WERI-Rb-1 (cell line): ENCODE measurements at regions not wholly inside any gene's neighbourhood (a gene's known extent, or its start where the extent isn't known, plus 50 kb on each side); places are given as distances from the start of the nearest gene placed in this dataset.
"Not testable (repeated sequence)": the region's sequence is repeated elsewhere in the genome, so short reads cannot be mapped to it uniquely, and the experiment has no call there.

Source experiments
- DNase-seq: peaks from one replicate; pipeline ENCODE4 v3.0.0-alpha.2; 2020
- H3K27ac ChIP-seq: fragments of 250-450 bp; sonication (Bioruptor Pico); 2 replicates; pipeline ENCODE4 v1.5.1; 2020; ENCODE audit warnings: mild to moderate bottlenecking, moderate library complexity
- H3K27me3 ChIP-seq: fragments of 250-450 bp; sonication (Bioruptor Pico); 2 replicates; pipeline ENCODE4 v1.5.1; 2021; ENCODE audit warnings: mild to moderate bottlenecking, low read depth, moderate library complexity; ENCODE audit not compliant: insufficient read depth, severe bottlenecking
- H3K36me3 ChIP-seq: fragments of 250-450 bp; sonication (Bioruptor Pico); 2 replicates; pipeline ENCODE4 v1.5.1; 2020; ENCODE audit warnings: mild to moderate bottlenecking, moderate library complexity
- H3K4me3 ChIP-seq: 2 replicates; pipeline ENCODE4 v1.5.1; 2011; ENCODE audit warnings: low read depth, mild to moderate bottlenecking, control low read depth, low read length
- H3K9me3 ChIP-seq: fragments of 250-450 bp; sonication (Bioruptor Pico); 2 replicates; pipeline ENCODE4 v1.5.1; 2021; ENCODE audit warnings: mild to moderate bottlenecking, moderate library complexity; ENCODE audit not compliant: severe bottlenecking
- TF ChIP-seq, protein P1 (sequence below): IDR thresholded peaks from 2 replicates; pipeline ENCODE4 v1.5.1; 2011; ENCODE audit warnings: low read depth, mild to moderate bottlenecking, control low read depth, inconsistent platforms, low read length

DNA sequence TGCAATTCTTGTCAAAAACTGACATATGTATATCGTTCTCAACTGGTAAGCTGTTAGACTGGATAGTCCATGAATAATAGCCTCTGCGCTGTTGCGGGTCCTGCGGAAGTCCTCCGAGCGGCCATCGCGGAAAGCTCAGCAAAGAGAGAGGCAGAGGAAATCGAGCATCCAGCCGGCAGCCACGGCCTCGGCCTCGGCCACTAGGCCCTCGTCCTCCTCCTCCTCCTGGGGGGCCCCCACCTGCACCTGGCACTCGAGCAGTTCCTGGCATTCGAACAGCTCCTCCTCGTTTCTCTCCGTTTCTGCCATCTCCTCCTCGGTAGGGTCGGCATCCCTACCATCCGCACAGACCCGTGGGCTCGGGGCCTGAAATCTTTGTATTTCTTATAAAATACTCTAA, 111.2 kb upstream of the CYLC1 start:
- H3K27me3 ChIP-seq, H3K4me3 ChIP-seq, H3K36me3 ChIP-seq, H3K9me3 ChIP-seq, H3K27ac ChIP-seq, DNase-seq: not testable (repeated sequence)

DNA sequence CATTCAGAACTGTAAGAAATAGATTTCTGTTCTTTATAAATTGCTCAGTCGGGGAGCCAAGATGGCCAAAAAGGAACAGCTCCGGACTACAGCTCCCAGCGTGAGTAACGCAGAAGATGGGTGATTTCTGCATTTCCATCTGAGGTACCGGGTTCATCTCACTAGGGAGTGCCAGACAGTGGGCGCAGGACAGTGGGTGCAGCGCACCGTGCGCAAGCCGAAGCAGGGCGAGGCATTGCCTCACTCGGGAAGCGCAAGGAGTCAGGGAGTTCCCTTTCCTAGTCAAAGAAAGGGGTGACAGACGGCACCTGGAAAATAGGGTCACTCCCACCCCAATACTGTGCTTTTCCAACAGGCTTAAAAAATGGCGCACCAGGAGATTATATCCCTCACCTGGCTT, 110.5 kb upstream of the CYLC1 start:
- DNase-seq, H3K9me3 ChIP-seq, H3K27ac ChIP-seq, H3K36me3 ChIP-seq, H3K27me3 ChIP-seq, H3K4me3 ChIP-seq: not testable (repeated sequence)

DNA sequence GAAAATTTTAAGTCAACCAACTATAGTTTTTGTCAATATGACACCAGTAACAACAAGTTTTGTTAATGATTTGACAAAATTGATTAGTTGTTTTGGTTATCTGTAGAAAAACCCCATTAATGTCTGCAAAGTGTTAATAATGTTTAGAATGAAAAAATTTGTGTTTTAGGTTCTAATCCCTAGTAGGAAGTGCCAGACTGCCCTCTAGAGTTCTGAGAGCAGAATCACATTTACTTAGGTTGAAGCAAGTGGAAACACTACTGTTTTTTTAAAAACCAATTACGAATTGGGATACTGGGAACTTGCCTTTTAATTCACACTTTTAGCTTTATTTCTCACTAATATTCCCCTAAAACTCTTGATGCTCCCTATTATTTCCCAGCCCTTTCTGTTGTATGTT, 101.1 kb upstream of the CYLC1 start:
- H3K4me3 ChIP-seq: no peak overlapping the region
- no peak overlapping the region for H3K27ac ChIP-seq
- no peaks in the 10 kb centered on the region for H3K9me3 ChIP-seq
- TF ChIP-seq, protein P1, sequence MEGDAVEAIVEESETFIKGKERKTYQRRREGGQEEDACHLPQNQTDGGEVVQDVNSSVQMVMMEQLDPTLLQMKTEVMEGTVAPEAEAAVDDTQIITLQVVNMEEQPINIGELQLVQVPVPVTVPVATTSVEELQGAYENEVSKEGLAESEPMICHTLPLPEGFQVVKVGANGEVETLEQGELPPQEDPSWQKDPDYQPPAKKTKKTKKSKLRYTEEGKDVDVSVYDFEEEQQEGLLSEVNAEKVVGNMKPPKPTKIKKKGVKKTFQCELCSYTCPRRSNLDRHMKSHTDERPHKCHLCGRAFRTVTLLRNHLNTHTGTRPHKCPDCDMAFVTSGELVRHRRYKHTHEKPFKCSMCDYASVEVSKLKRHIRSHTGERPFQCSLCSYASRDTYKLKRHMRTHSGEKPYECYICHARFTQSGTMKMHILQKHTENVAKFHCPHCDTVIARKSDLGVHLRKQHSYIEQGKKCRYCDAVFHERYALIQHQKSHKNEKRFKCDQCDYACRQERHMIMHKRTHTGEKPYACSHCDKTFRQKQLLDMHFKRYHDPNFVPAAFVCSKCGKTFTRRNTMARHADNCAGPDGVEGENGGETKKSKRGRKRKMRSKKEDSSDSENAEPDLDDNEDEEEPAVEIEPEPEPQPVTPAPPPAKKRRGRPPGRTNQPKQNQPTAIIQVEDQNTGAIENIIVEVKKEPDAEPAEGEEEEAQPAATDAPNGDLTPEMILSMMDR: peak; percentile 23; the same call in 1 of the 2 replicates
- DNase-seq: no peak
- no peaks in the 10 kb centered on the region for H3K36me3 ChIP-seq
- peaks cover 2% of the 10 kb centered on the region for H3K27me3 ChIP-seq

DNA sequence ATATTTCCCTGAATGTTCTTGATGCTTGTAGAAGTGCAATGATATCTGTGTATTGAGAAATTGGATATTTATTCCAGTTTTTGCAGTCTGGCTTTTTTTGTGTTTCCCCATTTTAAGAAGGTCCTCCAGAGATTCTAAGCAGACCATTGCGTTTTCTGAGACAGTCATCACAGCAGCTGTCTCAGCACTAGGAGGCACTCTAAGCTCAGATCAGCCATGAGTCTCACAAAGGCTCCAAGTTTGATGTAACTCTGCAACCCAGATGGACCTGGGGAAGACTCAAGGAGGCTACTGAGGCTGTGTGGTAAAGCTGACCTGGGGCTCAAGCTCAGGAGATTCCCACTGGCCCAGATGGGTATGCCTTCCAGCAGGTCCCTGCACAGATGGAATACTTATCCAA, 89.3 kb upstream of the CYLC1 start:
- no peaks in the 10 kb centered on the region for H3K9me3 ChIP-seq
- H3K36me3 ChIP-seq: no peaks in the 10 kb centered on the region
- H3K4me3 ChIP-seq: no peak overlapping the region
- DNase-seq: no peak
- H3K27ac ChIP-seq: no peak overlapping the region
- H3K27me3 ChIP-seq: peaks cover 19% of the 10 kb centered on the region
- TF ChIP-seq, protein P1: peak; percentile 23; the same call in 1 of the 2 replicates
